ENCODE measurements at regions not wholly inside any gene's neighbourhood (a gene's known extent, or its start where the extent isn't known, plus 50 kb on each side); places are given as distances from the start of the nearest gene placed in this dataset.

GRCh38 chr12:88750867-88751543, 170.7 kb upstream of the KITLG start:
- ChIA-PET CTCF (interaction anchor here (1.3 kb wide), 1 partner anchor 11 kb away, joined by 4 read pairs; no protein-coding TSS in a partner anchor), POLR2A (no interaction called here)
- FAIRE-seq (no peak), DNase-seq (ENCODE audit: low read depth in 1 of 2, low spot score in 1 of 2) (no peak), ATAC-seq (no peak)
- TF ChIP-seq RFX5 (IDR thresholded peaks at IDR 0.05) (no peak), NPAS2 (CRISPR knock-in tag; IDR thresholded peaks at IDR 0.05; ENCODE audit: borderline replicate concordance) (no peak), NFE2L2 (conservative IDR thresholded peaks at IDR 0.05; ENCODE audit: low read length) (no peak), KDM5A (IDR thresholded peaks at IDR 0.05) (no peak), ZFP36 (IDR thresholded peaks at IDR 0.05; ENCODE audit: borderline replicate concordance, partially characterized antibody) (no peak), EHMT2 (IDR thresholded peaks at IDR 0.05; ENCODE audit: low read depth) (no peak), CBX8 (IDR thresholded peaks at IDR 0.05) (no peak), MAZ (IDR thresholded peaks at IDR 0.05; ENCODE audit: borderline replicate concordance, low read depth, low read length) (no peak)
- TF ChIP-seq, protein P1, sequence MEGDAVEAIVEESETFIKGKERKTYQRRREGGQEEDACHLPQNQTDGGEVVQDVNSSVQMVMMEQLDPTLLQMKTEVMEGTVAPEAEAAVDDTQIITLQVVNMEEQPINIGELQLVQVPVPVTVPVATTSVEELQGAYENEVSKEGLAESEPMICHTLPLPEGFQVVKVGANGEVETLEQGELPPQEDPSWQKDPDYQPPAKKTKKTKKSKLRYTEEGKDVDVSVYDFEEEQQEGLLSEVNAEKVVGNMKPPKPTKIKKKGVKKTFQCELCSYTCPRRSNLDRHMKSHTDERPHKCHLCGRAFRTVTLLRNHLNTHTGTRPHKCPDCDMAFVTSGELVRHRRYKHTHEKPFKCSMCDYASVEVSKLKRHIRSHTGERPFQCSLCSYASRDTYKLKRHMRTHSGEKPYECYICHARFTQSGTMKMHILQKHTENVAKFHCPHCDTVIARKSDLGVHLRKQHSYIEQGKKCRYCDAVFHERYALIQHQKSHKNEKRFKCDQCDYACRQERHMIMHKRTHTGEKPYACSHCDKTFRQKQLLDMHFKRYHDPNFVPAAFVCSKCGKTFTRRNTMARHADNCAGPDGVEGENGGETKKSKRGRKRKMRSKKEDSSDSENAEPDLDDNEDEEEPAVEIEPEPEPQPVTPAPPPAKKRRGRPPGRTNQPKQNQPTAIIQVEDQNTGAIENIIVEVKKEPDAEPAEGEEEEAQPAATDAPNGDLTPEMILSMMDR (IDR thresholded peaks at IDR 0.05), result no peak
- Histone ChIP-seq H3K4me1 (peaks cover 45% of the 10 kb centered on the region), H3K4me2 (no peak overlapping the region), H3K4me3 (no peak overlapping the region), H3K9me3 (no peaks in the 10 kb centered on the region), H3K27ac (no peak overlapping the region)
- WGBS (ENCODE audit: missing lambda C conversion rate), result 83% methylated on average over 1 of the region's 1 CpG

DNA sequence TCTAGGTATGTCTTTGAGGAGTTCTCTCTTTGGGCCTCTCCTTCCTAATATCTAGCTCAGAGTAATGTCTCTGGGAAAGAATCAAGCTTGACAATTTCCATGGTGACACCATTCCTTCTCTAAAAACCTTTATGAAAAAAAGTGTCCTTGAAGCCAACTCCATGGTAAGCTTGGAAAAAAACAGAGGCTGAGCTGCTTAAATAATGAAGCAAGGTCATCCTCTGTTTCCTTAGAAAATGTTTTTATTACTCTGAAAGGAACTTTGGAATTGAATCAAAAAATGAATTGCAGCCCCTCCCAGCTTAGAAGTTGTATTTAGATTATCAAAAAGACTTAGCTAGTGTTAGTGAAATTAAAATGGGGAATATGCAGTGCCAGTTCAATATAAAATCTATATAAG, 166.1 kb upstream of the KITLG start:
- ChIA-PET POLR2A (no interaction called here), CTCF (interaction anchor here (0.6 kb wide), 1 partner anchor 1077 kb away, joined by 3 read pairs; no protein-coding TSS in a partner anchor)
- Histone ChIP-seq H3K4me3 (no peak overlapping the region), H3K9me3 (no peaks in the 10 kb centered on the region), H3K27ac (peak overlapping the region; percentile 4 to 65; a peak in 2 of 6 replicates), H3K4me1 (peaks cover 35% of the 10 kb centered on the region), H3K4me2 (peak overlapping the region; percentile 59)
- DNase-seq (ENCODE audit: low read depth in 1 of 2, low spot score in 1 of 2), result peak in 1 of 2 experiments; percentile 7
- FAIRE-seq, result peak; percentile 70
- TF ChIP-seq RNF2 (IDR thresholded peaks at IDR 0.05; ENCODE audit: borderline replicate concordance, low read depth) (no peak), ZNF302 (CRISPR knock-in tag; IDR thresholded peaks at IDR 0.05) (no peak), FOSL2 (IDR thresholded peaks at IDR 0.05) (no peak), FOSL2 (CRISPR knock-in tag; IDR thresholded peaks at IDR 0.05) (no peak), CBX2 (IDR thresholded peaks at IDR 0.05; ENCODE audit: borderline replicate concordance, low read depth) (no peak), GATA3 (IDR thresholded peaks at IDR 0.05; ENCODE audit: borderline replicate concordance) (no peak), SREBF2 (IDR thresholded peaks at IDR 0.05) (no peak), HEYL (CRISPR knock-in tag; IDR thresholded peaks at IDR 0.05) (no peak), HOXB13 (CRISPR knock-in tag; IDR thresholded peaks at IDR 0.05; ENCODE audit: low read depth) (no peak)
- TF ChIP-seq, protein P2, sequence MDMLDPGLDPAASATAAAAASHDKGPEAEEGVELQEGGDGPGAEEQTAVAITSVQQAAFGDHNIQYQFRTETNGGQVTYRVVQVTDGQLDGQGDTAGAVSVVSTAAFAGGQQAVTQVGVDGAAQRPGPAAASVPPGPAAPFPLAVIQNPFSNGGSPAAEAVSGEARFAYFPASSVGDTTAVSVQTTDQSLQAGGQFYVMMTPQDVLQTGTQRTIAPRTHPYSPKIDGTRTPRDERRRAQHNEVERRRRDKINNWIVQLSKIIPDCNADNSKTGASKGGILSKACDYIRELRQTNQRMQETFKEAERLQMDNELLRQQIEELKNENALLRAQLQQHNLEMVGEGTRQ (IDR thresholded peaks at IDR 0.05), result no peak
- no peak for ATAC-seq

DNA sequence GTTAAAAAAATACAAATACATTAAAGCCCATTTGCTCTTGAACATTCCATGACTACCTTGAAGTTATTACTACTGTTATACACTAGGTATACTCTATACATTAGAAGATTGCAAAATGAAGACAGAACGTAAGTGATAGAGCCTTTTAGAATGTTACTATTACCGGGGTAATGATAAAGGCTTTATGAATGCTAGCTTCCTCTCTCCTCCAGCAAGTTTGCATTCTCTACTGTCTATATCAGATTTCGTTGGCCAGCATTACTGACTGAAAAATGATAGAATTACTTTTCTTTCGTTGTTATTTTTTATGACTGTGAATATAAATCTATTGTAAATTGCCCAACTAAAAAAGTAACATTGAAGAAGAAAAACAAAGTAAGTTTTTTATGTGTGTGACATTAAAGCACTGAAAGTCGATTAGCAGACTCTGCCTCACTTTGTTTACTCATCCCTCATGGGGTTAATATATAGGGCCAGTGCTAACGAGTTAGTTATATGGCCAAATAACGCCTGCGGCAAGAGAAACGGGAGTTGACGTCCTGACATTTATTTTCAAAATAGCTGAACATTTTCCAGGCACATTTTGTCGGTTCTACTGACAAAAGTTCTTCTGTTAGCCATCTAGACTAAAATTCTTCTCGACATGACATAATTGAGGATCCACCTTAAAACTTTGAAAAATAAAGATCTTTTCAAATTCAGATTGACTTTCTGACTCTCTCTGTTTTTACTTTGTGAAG, 163.8 kb upstream of the KITLG start:
- CTCF ChIA-PET, result interaction anchor here (0.9 kb wide), 1 partner anchor 20 kb away, joined by 3 read pairs; no protein-coding TSS in a partner anchor
- POLR2A ChIA-PET, result no interaction called here
- DNase-seq (ENCODE audit: low read depth in 1 of 2, low spot score in 1 of 2) (no peak), FAIRE-seq (no peak), ATAC-seq (no peak)
- no peak overlapping the region for H3K4me3 ChIP-seq
- peaks cover 28% of the 10 kb centered on the region for H3K4me1 ChIP-seq
- 75% methylated on average over 12 of the region's 12 CpGs for WGBS (ENCODE audit: missing lambda C conversion rate)
- H3K27ac ChIP-seq, result no peak overlapping the region
- TF ChIP-seq EHMT2 (IDR thresholded peaks at IDR 0.05; ENCODE audit: low read depth), result no peak
- TF ChIP-seq, protein P3, sequence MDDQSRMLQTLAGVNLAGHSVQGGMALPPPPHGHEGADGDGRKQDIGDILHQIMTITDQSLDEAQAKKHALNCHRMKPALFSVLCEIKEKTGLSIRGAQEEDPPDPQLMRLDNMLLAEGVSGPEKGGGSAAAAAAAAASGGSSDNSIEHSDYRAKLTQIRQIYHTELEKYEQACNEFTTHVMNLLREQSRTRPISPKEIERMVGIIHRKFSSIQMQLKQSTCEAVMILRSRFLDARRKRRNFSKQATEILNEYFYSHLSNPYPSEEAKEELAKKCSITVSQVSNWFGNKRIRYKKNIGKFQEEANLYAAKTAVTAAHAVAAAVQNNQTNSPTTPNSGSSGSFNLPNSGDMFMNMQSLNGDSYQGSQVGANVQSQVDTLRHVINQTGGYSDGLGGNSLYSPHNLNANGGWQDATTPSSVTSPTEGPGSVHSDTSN (IDR thresholded peaks at IDR 0.05), result no peak
- TF ChIP-seq NFE2L2 (conservative IDR thresholded peaks at IDR 0.05; ENCODE audit: low read length), result no peak
- no peak for TF ChIP-seq KDM1A (IDR thresholded peaks at IDR 0.05; ENCODE audit: low read depth)
- TF ChIP-seq, protein P1 (IDR thresholded peaks at IDR 0.05), result no peak
- TF ChIP-seq TP53 (CRISPR knock-in tag; IDR thresholded peaks at IDR 0.05), result no peak
- H3K9me3 ChIP-seq, result no peaks in the 10 kb centered on the region
- no peak overlapping the region for H3K4me2 ChIP-seq
